ENCODE measurements at regions not wholly inside any gene's neighbourhood (a gene's known extent, or its start where the extent isn't known, plus 50 kb on each side); places are given as distances from the start of the nearest gene placed in this dataset.

DNA sequence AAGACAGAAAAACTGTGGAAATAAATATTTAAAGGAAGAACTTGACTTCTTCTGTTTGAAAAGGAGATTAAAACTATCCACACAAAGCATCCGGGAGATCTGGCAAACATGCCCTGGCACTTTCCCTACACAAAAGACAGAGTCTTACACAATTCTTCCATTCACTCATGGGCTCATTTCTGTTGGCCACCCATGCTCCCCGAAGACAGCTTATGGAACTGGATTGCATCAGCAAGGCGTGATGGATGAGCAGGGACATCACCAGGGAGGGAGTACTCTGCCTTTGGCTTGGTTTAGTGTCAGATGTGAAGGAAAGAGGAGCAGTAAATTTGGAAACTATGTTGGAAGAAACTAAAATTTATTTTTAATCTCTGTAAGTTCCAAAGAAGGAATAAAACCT lies 379.3 kb downstream of the CD109 start:
- H3K27ac ChIP-seq: no peak overlapping the region
- TF ChIP-seq, protein P1, sequence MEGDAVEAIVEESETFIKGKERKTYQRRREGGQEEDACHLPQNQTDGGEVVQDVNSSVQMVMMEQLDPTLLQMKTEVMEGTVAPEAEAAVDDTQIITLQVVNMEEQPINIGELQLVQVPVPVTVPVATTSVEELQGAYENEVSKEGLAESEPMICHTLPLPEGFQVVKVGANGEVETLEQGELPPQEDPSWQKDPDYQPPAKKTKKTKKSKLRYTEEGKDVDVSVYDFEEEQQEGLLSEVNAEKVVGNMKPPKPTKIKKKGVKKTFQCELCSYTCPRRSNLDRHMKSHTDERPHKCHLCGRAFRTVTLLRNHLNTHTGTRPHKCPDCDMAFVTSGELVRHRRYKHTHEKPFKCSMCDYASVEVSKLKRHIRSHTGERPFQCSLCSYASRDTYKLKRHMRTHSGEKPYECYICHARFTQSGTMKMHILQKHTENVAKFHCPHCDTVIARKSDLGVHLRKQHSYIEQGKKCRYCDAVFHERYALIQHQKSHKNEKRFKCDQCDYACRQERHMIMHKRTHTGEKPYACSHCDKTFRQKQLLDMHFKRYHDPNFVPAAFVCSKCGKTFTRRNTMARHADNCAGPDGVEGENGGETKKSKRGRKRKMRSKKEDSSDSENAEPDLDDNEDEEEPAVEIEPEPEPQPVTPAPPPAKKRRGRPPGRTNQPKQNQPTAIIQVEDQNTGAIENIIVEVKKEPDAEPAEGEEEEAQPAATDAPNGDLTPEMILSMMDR (conservative IDR thresholded peaks at IDR 0.05): no peak
- TF ChIP-seq ZFX (IDR thresholded peaks at IDR 0.05): no peak

DNA sequence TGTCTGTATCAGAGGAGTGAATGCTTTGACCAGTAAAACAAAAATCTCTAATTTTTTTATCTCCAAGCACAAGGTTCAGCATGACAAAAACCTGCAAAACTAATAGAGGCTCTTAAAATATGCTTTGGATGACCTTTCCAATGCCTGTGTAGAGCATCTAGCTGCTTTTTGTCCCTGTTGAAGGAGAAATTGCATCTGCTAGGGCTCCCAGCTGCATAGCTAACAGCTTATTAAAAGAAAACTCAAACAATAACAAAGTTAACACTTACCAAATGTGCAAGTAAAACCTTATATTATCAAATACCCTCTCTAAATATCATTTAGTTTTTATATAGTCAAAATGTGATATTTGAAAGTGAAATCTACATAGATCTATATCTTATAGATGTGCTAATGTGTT lies 378.6 kb downstream of the CD109 start:
- TF ChIP-seq, protein P1 (conservative IDR thresholded peaks at IDR 0.05): no peak
- TF ChIP-seq ZFX (IDR thresholded peaks at IDR 0.05): no peak
- H3K27ac ChIP-seq: no peak overlapping the region

DNA sequence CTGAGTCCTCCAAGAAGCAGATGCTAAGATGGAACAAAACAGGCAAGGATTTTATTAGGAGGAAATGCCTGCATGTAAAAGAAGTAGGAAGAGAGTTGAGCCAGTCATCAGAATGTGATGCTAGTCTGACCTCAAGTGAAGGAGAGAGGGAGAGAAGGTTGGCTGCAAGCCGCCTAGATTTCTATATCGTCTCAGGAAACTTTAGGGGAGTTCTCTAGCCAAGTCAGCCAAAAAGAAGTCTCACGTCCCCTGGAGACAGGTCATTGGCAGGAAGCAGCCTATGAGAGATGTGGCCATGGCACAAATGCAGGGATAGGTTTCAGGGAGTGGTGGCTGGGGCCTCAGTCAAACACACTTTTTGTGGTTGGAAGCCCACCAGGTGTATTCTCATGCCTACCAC lies 378.0 kb downstream of the CD109 start:
- H3K27ac ChIP-seq: no peak overlapping the region
- no peak for TF ChIP-seq ZFX (IDR thresholded peaks at IDR 0.05)
- TF ChIP-seq, protein P1 (conservative IDR thresholded peaks at IDR 0.05): no peak

DNA sequence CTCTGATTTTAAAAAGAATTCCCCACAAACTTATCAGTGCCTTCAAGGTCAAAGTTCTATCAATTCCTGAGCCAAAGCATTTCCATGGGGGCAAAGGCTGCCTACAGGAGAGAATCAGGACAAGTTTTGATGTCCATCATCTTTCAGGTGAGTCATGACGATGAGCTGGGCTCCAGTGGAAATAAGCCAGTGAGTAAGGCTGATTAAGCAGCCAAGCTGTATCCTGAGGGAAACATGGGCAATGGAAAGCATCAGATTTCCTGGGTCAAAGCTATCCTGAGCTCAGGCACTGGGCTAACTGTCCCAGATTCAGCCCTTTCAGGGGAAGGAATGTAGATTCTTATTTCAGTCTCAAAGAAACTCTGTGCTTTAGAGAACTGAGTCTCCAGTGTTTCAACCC lies 377.4 kb downstream of the CD109 start:
- no peak overlapping the region for H3K27ac ChIP-seq
- TF ChIP-seq ZFX (IDR thresholded peaks at IDR 0.05): no peak
- TF ChIP-seq, protein P1 (conservative IDR thresholded peaks at IDR 0.05): no peak

DNA sequence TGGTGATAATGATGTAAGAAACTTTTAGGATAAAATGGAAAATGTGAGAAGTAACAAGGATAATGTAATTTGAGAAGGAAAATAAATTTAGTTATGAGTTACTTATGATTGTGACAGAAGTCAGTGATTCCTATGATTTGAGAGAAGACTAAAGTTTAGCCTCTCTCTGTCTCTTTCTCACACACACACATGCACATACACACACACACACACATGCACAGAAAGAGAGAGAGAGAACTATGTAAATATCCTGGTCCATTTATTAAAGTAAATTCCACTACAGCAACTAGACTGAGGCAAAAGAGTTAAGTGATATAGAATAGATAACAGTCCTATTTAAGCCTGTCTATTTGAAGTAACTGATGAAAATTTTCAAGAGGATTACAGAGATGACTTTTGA lies 375.2 kb downstream of the CD109 start:
- no peak overlapping the region for H3K27ac ChIP-seq
- no peak for TF ChIP-seq ZFX (IDR thresholded peaks at IDR 0.05)
- TF ChIP-seq, protein P1 (conservative IDR thresholded peaks at IDR 0.05): no peak

DNA sequence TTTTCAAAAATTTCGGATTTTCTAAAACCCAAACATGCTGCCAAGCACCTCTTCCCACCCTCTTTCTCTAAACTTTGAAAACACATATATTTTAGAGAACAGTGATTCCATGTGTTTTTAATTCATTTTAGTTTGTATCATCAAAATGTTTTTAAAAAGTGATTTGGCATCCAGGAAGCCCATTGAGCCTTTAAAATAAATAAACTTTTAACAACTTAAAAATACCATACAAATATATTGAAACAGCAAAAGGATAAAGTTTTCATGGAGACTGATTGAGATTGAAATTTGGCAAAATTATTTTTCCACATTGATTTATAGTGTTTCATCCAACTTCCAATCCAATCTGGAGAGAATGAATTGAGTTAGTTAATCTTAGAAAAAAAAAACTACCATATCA lies 374.7 kb downstream of the CD109 start:
- H3K27ac ChIP-seq: no peak overlapping the region
- no peak for TF ChIP-seq ZFX (IDR thresholded peaks at IDR 0.05)

DNA sequence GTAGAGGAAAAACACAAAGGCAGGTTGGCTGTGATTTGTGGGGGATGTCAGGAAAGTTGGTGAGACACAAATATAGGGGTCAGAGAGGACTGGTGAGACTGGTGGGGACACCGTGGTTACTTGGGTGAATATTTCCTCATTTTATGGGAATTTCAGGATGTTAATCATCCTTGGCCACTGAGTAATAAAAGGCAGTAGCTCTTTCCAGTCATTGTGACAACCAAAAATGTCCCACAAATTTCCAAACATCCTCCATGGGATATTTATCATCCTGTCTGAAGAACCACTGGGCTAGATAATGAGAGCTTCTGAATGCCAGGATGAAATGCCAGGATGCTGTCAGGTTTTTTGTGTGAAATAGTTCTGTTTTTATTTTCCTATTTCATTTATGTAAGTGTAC lies 374.1 kb downstream of the CD109 start:
- H3K27ac ChIP-seq: no peak overlapping the region
- TF ChIP-seq, protein P1 (conservative IDR thresholded peaks at IDR 0.05): no peak
- no peak for TF ChIP-seq ZFX (IDR thresholded peaks at IDR 0.05)

DNA sequence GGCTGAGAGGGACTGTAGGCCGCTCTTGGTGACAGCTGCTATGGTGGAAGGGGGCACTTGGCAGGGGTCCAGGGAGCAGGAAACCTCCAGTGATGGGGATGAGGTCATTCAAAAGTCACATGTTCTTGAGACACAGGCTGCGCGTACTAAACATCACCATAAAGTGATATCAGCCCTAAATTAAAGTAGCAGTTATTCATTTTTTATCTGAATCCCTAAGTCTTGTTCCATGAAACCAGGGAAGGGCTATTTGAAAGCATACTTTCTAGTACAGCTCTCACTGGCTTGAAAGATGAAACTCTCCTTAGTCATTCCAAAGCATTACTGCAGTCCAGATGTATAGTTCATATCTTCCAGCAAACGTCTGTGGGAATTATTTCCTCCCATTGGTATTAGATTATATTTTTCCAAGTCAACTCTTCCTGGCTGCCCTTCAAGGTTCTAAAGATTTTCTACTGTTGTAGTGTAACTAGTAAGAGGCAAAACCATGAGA lies 373.1 kb downstream of the CD109 start:
- TF ChIP-seq, protein P1 (conservative IDR thresholded peaks at IDR 0.05): no peak
- TF ChIP-seq ZFX (IDR thresholded peaks at IDR 0.05): no peak
- H3K27ac ChIP-seq: no peak overlapping the region
